IPS-15b (cell line): ENCODE measurements at regions not wholly inside any gene's neighbourhood (a gene's known extent, or its start where the extent isn't known, plus 50 kb on each side); places are given as distances from the start of the nearest gene placed in this dataset.
"Not testable (repeated sequence)": the region's sequence is repeated elsewhere in the genome, so short reads cannot be mapped to it uniquely, and the experiment has no call there.

Experiments
- H3K27me3 ChIP-seq: one replicate; pipeline ENCODE4 v1.6.1; 2013; ENCODE audit warnings: low read length; ENCODE audit not compliant: control insufficient read depth, insufficient read depth
- H3K36me3 ChIP-seq: one replicate; pipeline ENCODE4 v1.6.1; 2013; ENCODE audit warnings: low read length; ENCODE audit not compliant: control insufficient read depth, insufficient read depth
- H3K4me1 ChIP-seq: one replicate; pipeline ENCODE4 v1.6.1; 2013; ENCODE audit warnings: mild to moderate bottlenecking, low read length; ENCODE audit not compliant: control insufficient read depth, insufficient read depth
- H3K4me3 ChIP-seq: one replicate; pipeline ENCODE4 v1.5.1; 2013; ENCODE audit warnings: low read depth, low read length
- H3K9ac ChIP-seq: one replicate; pipeline ENCODE4 v1.6.1; 2013; ENCODE audit warnings: low read depth, mild to moderate bottlenecking, low read length
- H3K9me3 ChIP-seq: one replicate; pipeline ENCODE4 v1.6.1; 2013; ENCODE audit warnings: mild to moderate bottlenecking, low read length; ENCODE audit not compliant: control insufficient read depth, insufficient read depth

GRCh38 chr9:66261576-66261975 lies 524.6 kb downstream of the FOXD4L4 start:
- H3K4me3 ChIP-seq, H3K27me3 ChIP-seq, H3K4me1 ChIP-seq, H3K9me3 ChIP-seq, H3K36me3 ChIP-seq, H3K9ac ChIP-seq: not testable (repeated sequence)

DNA sequence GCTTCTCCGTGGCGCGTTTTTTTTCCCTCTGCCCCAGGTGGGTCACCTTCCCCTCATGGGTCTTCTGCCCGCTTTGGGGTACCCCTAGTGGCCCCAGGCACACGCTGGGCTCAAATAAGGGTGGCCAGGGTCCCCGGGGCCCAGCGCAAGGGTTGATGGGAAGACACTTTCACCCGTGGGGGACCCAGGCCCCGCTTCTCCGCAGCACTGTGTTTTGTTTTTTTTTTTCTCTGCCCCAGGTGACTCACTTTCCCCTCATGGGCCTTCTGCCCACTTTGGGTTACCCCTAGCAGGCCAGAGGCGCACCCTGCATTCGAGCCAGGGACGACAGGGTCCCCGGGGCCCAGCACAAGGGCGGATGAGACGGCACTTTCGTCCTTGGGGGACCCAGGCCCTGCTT lies 526.7 kb downstream of the FOXD4L4 start:
- not testable (repeated sequence) for H3K36me3 ChIP-seq, H3K4me1 ChIP-seq, H3K4me3 ChIP-seq, H3K9ac ChIP-seq, H3K27me3 ChIP-seq, H3K9me3 ChIP-seq

- H3K9ac ChIP-seq, result not testable (repeated sequence)
These were observed 527.8 kb downstream of the FOXD4L4 start for GRCh38 chr9:66264786-66265185.

GRCh38 chr9:66266202-66266601 lies 529.3 kb downstream of the FOXD4L4 start:
- not testable (repeated sequence) for H3K4me1 ChIP-seq, H3K9me3 ChIP-seq, H3K27me3 ChIP-seq, H3K36me3 ChIP-seq, H3K9ac ChIP-seq, H3K4me3 ChIP-seq

More at GRCh38 chr9:66264786-66265185, 527.8 kb downstream of the FOXD4L4 start:
- not testable (repeated sequence) for H3K4me1 ChIP-seq, H3K9me3 ChIP-seq, H3K36me3 ChIP-seq, H3K4me3 ChIP-seq, H3K27me3 ChIP-seq

DNA sequence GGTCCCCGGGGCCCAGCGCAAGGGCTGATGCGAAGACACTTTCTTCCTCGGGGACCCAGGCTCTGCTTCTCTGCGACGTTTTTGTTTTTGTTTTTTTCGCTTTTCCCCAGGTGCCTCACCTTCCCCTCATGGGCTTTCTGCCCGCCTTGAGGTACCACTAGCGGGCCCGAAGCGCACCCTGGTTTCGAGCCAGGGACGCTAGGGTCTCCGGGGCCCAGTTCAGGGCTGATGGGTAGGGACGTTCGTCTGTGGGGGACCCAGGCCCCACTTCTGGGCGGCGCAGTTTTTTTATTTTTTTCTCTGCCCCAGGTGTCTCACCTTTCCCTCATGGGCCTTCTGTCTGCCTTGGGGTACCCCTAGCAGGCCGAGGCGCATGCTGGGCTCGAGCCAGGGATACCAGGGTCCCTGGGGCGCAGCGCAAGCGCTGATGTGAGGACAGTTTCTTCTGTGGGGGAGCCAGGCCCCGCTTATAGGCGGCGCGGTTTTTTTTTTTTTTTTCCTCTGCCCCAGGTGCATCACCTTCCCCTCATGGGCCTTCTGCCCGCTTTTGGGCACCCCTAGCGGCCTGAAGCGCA lies 530.0 kb downstream of the FOXD4L4 start:
- H3K36me3 ChIP-seq, H3K4me1 ChIP-seq: not testable (repeated sequence)

DNA sequence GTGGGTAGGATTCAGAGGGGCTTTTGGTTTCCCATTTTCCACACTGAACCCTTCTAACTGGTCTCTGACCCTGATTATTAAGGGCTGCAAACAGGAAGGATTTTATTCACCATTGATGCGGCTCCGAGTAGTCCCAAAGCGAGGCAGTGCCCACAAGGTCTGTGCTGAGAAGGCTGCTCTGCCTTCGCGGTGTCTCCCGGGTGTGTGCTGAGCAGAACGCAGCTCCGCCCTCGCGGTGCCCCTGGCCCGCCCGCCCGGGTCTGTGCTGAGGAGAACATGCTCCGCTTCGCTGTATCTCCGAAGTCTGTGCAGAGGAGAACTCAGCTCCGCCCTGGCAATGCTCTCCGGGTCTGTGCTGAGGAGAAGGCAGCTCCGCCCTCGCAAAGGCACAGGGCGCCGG lies 530.7 kb downstream of the FOXD4L4 start:
- H3K4me1 ChIP-seq, H3K9ac ChIP-seq, H3K36me3 ChIP-seq, H3K27me3 ChIP-seq, H3K4me3 ChIP-seq, H3K9me3 ChIP-seq: not testable (repeated sequence)

More for the DNA sequence above, 530.0 kb downstream of the FOXD4L4 start:
- not testable (repeated sequence) for H3K27me3 ChIP-seq, H3K9ac ChIP-seq, H3K9me3 ChIP-seq, H3K4me3 ChIP-seq

- H3K9me3 ChIP-seq, H3K27me3 ChIP-seq, H3K4me1 ChIP-seq, H3K4me3 ChIP-seq, H3K36me3 ChIP-seq, H3K9ac ChIP-seq: not testable (repeated sequence)
These were observed 532.1 kb downstream of the FOXD4L4 start for GRCh38 chr9:66269024-66269423.

- H3K4me1 ChIP-seq, H3K36me3 ChIP-seq, H3K9me3 ChIP-seq, H3K27me3 ChIP-seq, H3K4me3 ChIP-seq, H3K9ac ChIP-seq: not testable (repeated sequence)
These were observed 532.8 kb downstream of the FOXD4L4 start for GRCh38 chr9:66269783-66270182.

- not testable (repeated sequence) for H3K9me3 ChIP-seq, H3K36me3 ChIP-seq, H3K27me3 ChIP-seq, H3K4me3 ChIP-seq, H3K4me1 ChIP-seq, H3K9ac ChIP-seq
These were observed 541.9 kb downstream of the FOXD4L4 start for GRCh38 chr9:66278809-66279208.
